IMR-90 (cell line): ENCODE measurements at regions not wholly inside any gene's neighbourhood (a gene's known extent, or its start where the extent isn't known, plus 50 kb on each side); places are given as distances from the start of the nearest gene placed in this dataset.

ENCODE experiments used
- ATAC-seq: fragments of 200-7000 bp; cut with Tn5 transposase; 2 replicates; pipeline ENCODE4 v1.9.1; 2020; ENCODE audit warnings: low read depth, mild to moderate bottlenecking, moderate library complexity
- BruUV-seq: library from RNA; stranded (reverse); fragments of 400-500 nt; replicated peaks from 2 replicates; lab custom pipeline; 2021; lab: Mats Ljungman, UMichigan
- CTCF ChIA-PET: fragments of 300-600 bp; formaldehyde crosslinking; extraction: SDS; loops from one replicate; lab custom pipeline; 2021; ENCODE audit warnings: antibody characterized with exemption; lab: Yijun Ruan, JAX
- POLR2A ChIA-PET: fragments of 300-600 bp; sonication (Branson Sonifier 250); formaldehyde crosslinking; loops from one replicate; lab custom pipeline; 2022; ENCODE audit warnings: antibody characterized with exemption; ENCODE audit not compliant: unreplicated experiment; lab: Charles Lee
- DNase-seq: peaks from one replicate; pipeline ENCODE4 v3.0.0; 2013
- H2AFZ ChIP-seq: replicated peaks from 2 replicates; pipeline ENCODE3; 2013; ENCODE audit warnings: low read length, mild to moderate bottlenecking; ENCODE audit not compliant: poor library complexity
- H2AK5ac ChIP-seq: 2 replicates; pipeline ENCODE4 v1.6.1; 2013; ENCODE audit warnings: low read depth, low read length, inconsistent platforms
- H2AK9ac ChIP-seq: replicated peaks from 2 replicates; pipeline ENCODE3; 2013; ENCODE audit warnings: mild to moderate bottlenecking, low read depth, low read length, moderate library complexity; ENCODE audit not compliant: poor library complexity
- H2BK120ac ChIP-seq: 2 replicates; pipeline ENCODE4 v1.6.1; 2013; ENCODE audit warnings: low read depth, low read length, inconsistent platforms
- H2BK15ac ChIP-seq: 3 replicates; pipeline ENCODE4 v1.6.1; 2013; ENCODE audit warnings: low read depth, low read length, inconsistent platforms
- H2BK20ac ChIP-seq: 2 replicates; pipeline ENCODE4 v1.6.1; 2013; ENCODE audit warnings: low read depth, mild to moderate bottlenecking, inconsistent platforms, low read length, moderate library complexity
- H2BK5ac ChIP-seq: 2 replicates; pipeline ENCODE4 v1.6.1; 2013; ENCODE audit warnings: mild to moderate bottlenecking, low read depth, low read length, inconsistent platforms; ENCODE audit not compliant: poor library complexity, severe bottlenecking
- H3K14ac ChIP-seq: replicated peaks from 2 replicates; pipeline ENCODE4 v1.6.1; 2013; ENCODE audit warnings: low read depth, low read length, inconsistent platforms
- H3K18ac ChIP-seq: 2 replicates; pipeline ENCODE4 v1.6.1; 2013; ENCODE audit warnings: low read depth, low read length, control low read depth
- H3K23ac ChIP-seq: 2 replicates; pipeline ENCODE4 v1.6.1; 2013; ENCODE audit warnings: low read depth, low read length, inconsistent platforms
- H3K27ac ChIP-seq: 2 replicates; pipeline ENCODE4 v1.5.1; 2013; ENCODE audit warnings: mild to moderate bottlenecking, control low read depth, low read length; ENCODE audit not compliant: insufficient read depth
- H3K27me3 ChIP-seq: 2 replicates; pipeline ENCODE4 v1.6.1; 2013; ENCODE audit warnings: low read length; ENCODE audit not compliant: control insufficient read depth, insufficient read depth
- H3K36me3 ChIP-seq: 2 replicates; pipeline ENCODE4 v1.6.1; 2013; ENCODE audit warnings: low read length, mixed read lengths; ENCODE audit not compliant: control insufficient read depth, insufficient read depth
- H3K4ac ChIP-seq: 2 replicates; pipeline ENCODE4 v1.6.1; 2013; ENCODE audit warnings: low read depth, low read length, inconsistent platforms
- H3K4me1 ChIP-seq: 2 replicates; pipeline ENCODE4 v1.6.1; 2013; ENCODE audit warnings: low read length, mixed read lengths; ENCODE audit not compliant: control insufficient read depth, insufficient read depth
- H3K4me2 ChIP-seq: 2 replicates; pipeline ENCODE4 v1.6.1; 2013; ENCODE audit warnings: low read depth, mild to moderate bottlenecking, control low read depth, low read length, moderate library complexity
- H3K4me3 ChIP-seq: 2 replicates; pipeline ENCODE4 v1.5.1; 2013; ENCODE audit warnings: low read depth, mild to moderate bottlenecking, control low read depth, low read length, moderate library complexity; ENCODE audit not compliant: insufficient read depth
- H3K56ac ChIP-seq: 2 replicates; pipeline ENCODE4 v1.6.1; 2013; ENCODE audit warnings: low read length, inconsistent platforms; ENCODE audit not compliant: insufficient read depth; ENCODE audit errors: extremely low read depth
- H3K79me1 ChIP-seq, 2 experiments: 2 replicates each; pipeline ENCODE4 v1.6.1; 2013; ENCODE audit warnings: low read length in 2 of 2, inconsistent platforms in 1 of 2, low read depth in 1 of 2
- H3K9ac ChIP-seq: 2 replicates; pipeline ENCODE4 v1.6.1; 2013; ENCODE audit warnings: low read depth, low read length, control low read depth
- H3K9me1 ChIP-seq: 2 replicates; pipeline ENCODE4 v1.6.1; 2013; ENCODE audit warnings: low read length, inconsistent platforms; ENCODE audit not compliant: insufficient read depth
- H3K9me3 ChIP-seq: 2 replicates; pipeline ENCODE4 v1.6.1; 2013; ENCODE audit warnings: low read length; ENCODE audit not compliant: control insufficient read depth, insufficient read depth
- H4K20me1 ChIP-seq: 2 replicates; pipeline ENCODE4 v1.6.1; 2013; ENCODE audit warnings: low read length, inconsistent platforms; ENCODE audit not compliant: insufficient read depth
- H4K5ac ChIP-seq: 2 replicates; pipeline ENCODE4 v1.6.1; 2013; ENCODE audit warnings: mild to moderate bottlenecking, low read depth, low read length, control low read depth
- H4K8ac ChIP-seq, 2 experiments: 2 replicates each; pipeline ENCODE4 v1.6.1; 2013; ENCODE audit warnings: low read depth in 2 of 2, low read length in 2 of 2, control low read depth in 1 of 2, inconsistent platforms in 1 of 2
- H4K91ac ChIP-seq: 2 replicates; pipeline ENCODE4 v1.6.1; 2013; ENCODE audit warnings: low read depth, low read length, inconsistent platforms; ENCODE audit not compliant: insufficient read depth
- BHLHE40 ChIP-seq: fragments of 150-350 bp; IDR thresholded peaks from 2 replicates; pipeline ENCODE4 v1.6.1; 2016; ENCODE audit warnings: mild to moderate bottlenecking, low read depth, low read length
- CEBPB ChIP-seq: IDR thresholded peaks from 2 replicates; pipeline ENCODE4 v1.6.1; 2012; ENCODE audit warnings: low read depth, low read length, improper control_type of control experiment
- CHD1 ChIP-seq: IDR thresholded peaks from 2 replicates; pipeline ENCODE4 v1.6.1; 2012; ENCODE audit warnings: low read depth, low read length, improper control_type of control experiment
- FOS ChIP-seq: fragments of 150-350 bp; IDR thresholded peaks from 2 replicates; pipeline ENCODE4 v1.6.1; 2016; ENCODE audit warnings: low read depth, low read length
- MAFK ChIP-seq: IDR thresholded peaks from 2 replicates; pipeline ENCODE4 v1.6.1; 2012; ENCODE audit warnings: low read depth, low read length, improper control_type of control experiment
- MAZ ChIP-seq: IDR thresholded peaks from 2 replicates; pipeline ENCODE4 v1.6.1; 2012; ENCODE audit warnings: low read depth, mild to moderate bottlenecking, low read length, improper control_type of control experiment, moderate library complexity, borderline replicate concordance
- MXI1 ChIP-seq: IDR thresholded peaks from 2 replicates; pipeline ENCODE4 v1.6.1; 2012; ENCODE audit warnings: low read depth, mild to moderate bottlenecking, low read length, moderate library complexity, borderline replicate concordance
- NFE2L2 ChIP-seq: fragments of 150-350 bp; IDR thresholded peaks from 2 replicates; pipeline ENCODE4 v1.6.1; 2016; ENCODE audit warnings: low read depth, mild to moderate bottlenecking, low read length
- POLR2A ChIP-seq: IDR thresholded peaks from 2 replicates; pipeline ENCODE4 v1.6.1; 2012; ENCODE audit warnings: mild to moderate bottlenecking, low read depth, low read length
- RAD21 ChIP-seq: IDR thresholded peaks from 2 replicates; pipeline ENCODE4 v1.6.1; 2012; ENCODE audit warnings: low read length, improper control_type of control experiment
- RCOR1 ChIP-seq: IDR thresholded peaks from 2 replicates; pipeline ENCODE4 v1.6.1; 2012; ENCODE audit warnings: mild to moderate bottlenecking, low read length, improper control_type of control experiment; ENCODE audit not compliant: insufficient replicate concordance
- RFX5 ChIP-seq: IDR thresholded peaks from 2 replicates; pipeline ENCODE4 v1.8.0; 2012; ENCODE audit warnings: low read depth, mild to moderate bottlenecking, low read length, moderate library complexity
- SMC3 ChIP-seq: fragments of 150-350 bp; IDR thresholded peaks from 2 replicates; pipeline ENCODE4 v1.6.1; 2016; ENCODE audit warnings: low read depth, mild to moderate bottlenecking, antibody characterized with exemption, low read length, moderate library complexity
- WGBS, 2 experiments: methylation state at CpG; one replicate each; pipeline versions ENCODE4 v1.1.5 to v1.1.7; 2013; ENCODE audit warnings: missing lambda C conversion rate in 2 of 2; ENCODE audit not compliant: insufficient read length in 1 of 2; ENCODE audit errors: extremely low coverage in 2 of 2; 5-methylcytosine and 5-hydroxymethylcytosine counted together
- dilution Hi-C: fragments of 300-500 bp; cut with HindIII; formaldehyde crosslinking; loops from one replicate; pipeline ENCODE4 v1.14.3; 2018; ENCODE audit warnings: low sequenced_read_pairs; ENCODE audit not compliant: unreplicated experiment
- in situ Hi-C: fragments of 300-500 bp; cut with MboI; formaldehyde crosslinking; loops from 3 replicates; pipeline ENCODE4 v1.14.3; 2019; ENCODE audit warnings: low sequenced_read_pairs, inconsistent platforms, mixed read lengths
- intact Hi-C: fragments of 100-400 bp; cut with micrococcal nuclease; formaldehyde crosslinking; loops from 2 replicates; pipeline ENCODE4 v1.10.0; 2022
- TF ChIP-seq, protein P1 (sequence below): conservative IDR thresholded peaks from 2 replicates; pipeline ENCODE4 v1.5.1; 2012; ENCODE audit warnings: mild to moderate bottlenecking, low read depth, low read length, improper control_type of control experiment
- TF ChIP-seq, protein P2 (sequence below): fragments of 150-350 bp; IDR thresholded peaks from 2 replicates; pipeline ENCODE4 v1.6.1; 2016; ENCODE audit warnings: low read depth, mild to moderate bottlenecking, low read length, moderate library complexity, borderline replicate concordance
- TF ChIP-seq, protein P3 (sequence below): fragments of 150-350 bp; IDR thresholded peaks from 2 replicates; pipeline ENCODE4 v1.6.1; 2017; ENCODE audit warnings: mild to moderate bottlenecking, antibody characterized with exemption, low read length, low read depth

DNA sequence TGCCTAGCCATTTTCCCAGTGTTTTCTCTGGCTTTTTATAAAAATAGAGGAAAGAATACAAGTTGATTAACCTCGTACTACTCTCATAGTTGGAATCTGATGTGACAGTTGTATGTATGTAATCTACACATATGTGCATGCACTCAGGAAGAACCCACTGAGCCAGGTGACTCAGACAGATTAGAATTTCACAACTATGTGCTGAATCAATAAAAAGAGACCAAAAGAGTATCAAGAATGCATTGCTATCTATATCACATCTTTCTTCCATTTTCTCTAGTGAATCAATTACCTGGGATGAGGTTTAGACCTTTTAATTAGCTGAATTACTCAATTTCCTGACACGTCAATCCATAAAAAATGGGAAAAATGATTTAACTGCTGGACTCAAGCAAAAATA, 319.3 kb upstream of the ATP10A start:
- no TSS peak for BruUV-seq
- TF ChIP-seq CHD1 (no peak), POLR2A (no peak), MXI1 (no peak), RAD21 (no peak), FOS (no peak), CEBPB (no peak), RCOR1 (no peak), NFE2L2 (no peak), RFX5 (no peak), MAZ (no peak), SMC3 (no peak), BHLHE40 (no peak), MAFK (no peak)
- TF ChIP-seq, protein P1, sequence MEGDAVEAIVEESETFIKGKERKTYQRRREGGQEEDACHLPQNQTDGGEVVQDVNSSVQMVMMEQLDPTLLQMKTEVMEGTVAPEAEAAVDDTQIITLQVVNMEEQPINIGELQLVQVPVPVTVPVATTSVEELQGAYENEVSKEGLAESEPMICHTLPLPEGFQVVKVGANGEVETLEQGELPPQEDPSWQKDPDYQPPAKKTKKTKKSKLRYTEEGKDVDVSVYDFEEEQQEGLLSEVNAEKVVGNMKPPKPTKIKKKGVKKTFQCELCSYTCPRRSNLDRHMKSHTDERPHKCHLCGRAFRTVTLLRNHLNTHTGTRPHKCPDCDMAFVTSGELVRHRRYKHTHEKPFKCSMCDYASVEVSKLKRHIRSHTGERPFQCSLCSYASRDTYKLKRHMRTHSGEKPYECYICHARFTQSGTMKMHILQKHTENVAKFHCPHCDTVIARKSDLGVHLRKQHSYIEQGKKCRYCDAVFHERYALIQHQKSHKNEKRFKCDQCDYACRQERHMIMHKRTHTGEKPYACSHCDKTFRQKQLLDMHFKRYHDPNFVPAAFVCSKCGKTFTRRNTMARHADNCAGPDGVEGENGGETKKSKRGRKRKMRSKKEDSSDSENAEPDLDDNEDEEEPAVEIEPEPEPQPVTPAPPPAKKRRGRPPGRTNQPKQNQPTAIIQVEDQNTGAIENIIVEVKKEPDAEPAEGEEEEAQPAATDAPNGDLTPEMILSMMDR: no peak
- TF ChIP-seq, protein P2, sequence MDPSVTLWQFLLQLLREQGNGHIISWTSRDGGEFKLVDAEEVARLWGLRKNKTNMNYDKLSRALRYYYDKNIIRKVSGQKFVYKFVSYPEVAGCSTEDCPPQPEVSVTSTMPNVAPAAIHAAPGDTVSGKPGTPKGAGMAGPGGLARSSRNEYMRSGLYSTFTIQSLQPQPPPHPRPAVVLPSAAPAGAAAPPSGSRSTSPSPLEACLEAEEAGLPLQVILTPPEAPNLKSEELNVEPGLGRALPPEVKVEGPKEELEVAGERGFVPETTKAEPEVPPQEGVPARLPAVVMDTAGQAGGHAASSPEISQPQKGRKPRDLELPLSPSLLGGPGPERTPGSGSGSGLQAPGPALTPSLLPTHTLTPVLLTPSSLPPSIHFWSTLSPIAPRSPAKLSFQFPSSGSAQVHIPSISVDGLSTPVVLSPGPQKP: no peak
- TF ChIP-seq, protein P3, sequence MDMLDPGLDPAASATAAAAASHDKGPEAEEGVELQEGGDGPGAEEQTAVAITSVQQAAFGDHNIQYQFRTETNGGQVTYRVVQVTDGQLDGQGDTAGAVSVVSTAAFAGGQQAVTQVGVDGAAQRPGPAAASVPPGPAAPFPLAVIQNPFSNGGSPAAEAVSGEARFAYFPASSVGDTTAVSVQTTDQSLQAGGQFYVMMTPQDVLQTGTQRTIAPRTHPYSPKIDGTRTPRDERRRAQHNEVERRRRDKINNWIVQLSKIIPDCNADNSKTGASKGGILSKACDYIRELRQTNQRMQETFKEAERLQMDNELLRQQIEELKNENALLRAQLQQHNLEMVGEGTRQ: no peak
- Histone ChIP-seq H2AFZ (no peak overlapping the region), H3K4me1 (no peaks in the 10 kb centered on the region), H3K36me3 (no peaks in the 10 kb centered on the region), H3K23ac (no peak overlapping the region), H2BK5ac (no peak overlapping the region), H2AK5ac (no peak overlapping the region), H2BK120ac (no peak overlapping the region), H4K5ac (no peak overlapping the region), H2AK9ac (no peak overlapping the region), H2BK20ac (no peak overlapping the region), H3K4ac (no peak overlapping the region), H4K8ac (no peak overlapping the region), H3K56ac (no peak overlapping the region), H3K9me3 (no peaks in the 10 kb centered on the region; the same call in 1 of the 2 replicates), H3K9ac (no peak overlapping the region), H4K20me1 (no peaks in the 10 kb centered on the region), H3K4me3 (no peak overlapping the region), H2BK15ac (no peak overlapping the region), H3K14ac (no peak overlapping the region), H3K27me3 (no peaks in the 10 kb centered on the region), H3K9me1 (no peaks in the 10 kb centered on the region), H3K79me1 (no peaks in the 10 kb centered on the region), H4K91ac (no peak overlapping the region), H3K4me2 (no peak overlapping the region), H3K18ac (no peak overlapping the region), H3K27ac (no peak overlapping the region)
- CTCF ChIA-PET: no interaction called here
- ATAC-seq: no peak
- POLR2A ChIA-PET: no interaction called here
- in situ Hi-C loops: no loop called here
- no peak for DNase-seq
- intact Hi-C loops: no loop called here
- WGBS, 2 experiments: no CpG with 5 or more reads among the region's 2 CpGs
- dilution Hi-C loops: no loop called here
